OCI-LY7 (cell line): ENCODE measurements at regions not wholly inside any gene's neighbourhood (a gene's known extent, or its start where the extent isn't known, plus 50 kb on each side); places are given as distances from the start of the nearest gene placed in this dataset.

Experiments used
- BruUV-seq: library from RNA; stranded (reverse); fragments of 400-500 nt; replicated peaks from 2 replicates; lab custom pipeline; 2021; lab: Mats Ljungman, UMichigan
- CTCF ChIA-PET: fragments of 300-600 bp; sonication (Branson Sonifier 250); formaldehyde crosslinking; loops from one replicate; lab custom pipeline; 2022; ENCODE audit warnings: antibody characterized with exemption; ENCODE audit not compliant: unreplicated experiment; lab: Charles Lee
- POLR2A ChIA-PET: fragments of 300-600 bp; sonication (Branson Sonifier 250); formaldehyde crosslinking; loops from one replicate; lab custom pipeline; 2022; ENCODE audit warnings: antibody characterized with exemption; lab: Charles Lee
- DNase-seq: peaks from one replicate; pipeline ENCODE4 v3.0.0-alpha.2; 2015; ENCODE audit warnings: low spot score
- H2AFZ ChIP-seq: fragments of 200-600 bp; sonication (generic), shearing (Covaris generic); 2 replicates; pipeline ENCODE4 v1.6.1; 2014; ENCODE audit warnings: mild to moderate bottlenecking, antibody characterized with exemption, low read length, moderate library complexity
- H3K27ac ChIP-seq: fragments of 200-600 bp; sonication (generic); 2 replicates; pipeline ENCODE4 v1.5.1; 2014; ENCODE audit warnings: mixed run types, low read depth, mild to moderate bottlenecking, moderate library complexity, low read length, inconsistent platforms; ENCODE audit not compliant: poor library complexity, severe bottlenecking
- H3K36me3 ChIP-seq: fragments of 200-600 bp; sonication (generic); 2 replicates; pipeline ENCODE4 v1.6.1; 2014; ENCODE audit warnings: mild to moderate bottlenecking, antibody characterized with exemption, low read length, moderate library complexity, mixed read lengths; ENCODE audit not compliant: insufficient read depth
- H3K4me1 ChIP-seq: fragments of 200-600 bp; sonication (generic); 2 replicates; pipeline ENCODE4 v1.5.1; 2014; ENCODE audit warnings: mild to moderate bottlenecking, low read length; ENCODE audit not compliant: insufficient read depth, poor library complexity, severe bottlenecking
- H3K4me2 ChIP-seq: fragments of 200-600 bp; sonication (generic); 2 replicates; pipeline ENCODE4 v1.6.1; 2014; ENCODE audit warnings: mild to moderate bottlenecking, low read length
- H3K4me3 ChIP-seq: fragments of 200-600 bp; sonication (generic); 2 replicates; pipeline ENCODE4 v1.5.1; 2014; ENCODE audit warnings: mild to moderate bottlenecking, low read depth, low read length; ENCODE audit not compliant: poor library complexity, severe bottlenecking
- H3K79me2 ChIP-seq: fragments of 200-600 bp; sonication (generic); 2 replicates; pipeline ENCODE4 v1.6.1; 2016; ENCODE audit warnings: low read depth, mild to moderate bottlenecking, low read length, moderate library complexity, mixed read lengths; ENCODE audit not compliant: insufficient read depth
- H3K9me2 ChIP-seq: fragments of 200-600 bp; sonication (generic); 2 replicates; pipeline ENCODE4 v1.6.1; 2016; ENCODE audit warnings: mild to moderate bottlenecking, low read length, mixed read lengths; ENCODE audit not compliant: insufficient read depth
- H3K9me3 ChIP-seq: fragments of 200-600 bp; sonication (generic); 2 replicates; pipeline ENCODE4 v1.6.1; 2014; ENCODE audit warnings: mild to moderate bottlenecking, mixed run types, low read length, mixed read lengths
- H4K20me1 ChIP-seq: fragments of 200-600 bp; sonication (generic); 2 replicates; pipeline ENCODE4 v1.6.1; 2014; ENCODE audit warnings: mild to moderate bottlenecking, antibody characterized with exemption, low read length, moderate library complexity, mixed read lengths; ENCODE audit not compliant: insufficient read depth
- EZH2phosphoT487 ChIP-seq: fragments of 200-600 bp; sonication (generic); IDR thresholded peaks from 2 replicates; pipeline ENCODE4 v1.6.1; 2018; ENCODE audit warnings: low read depth, borderline replicate concordance, mild to moderate bottlenecking, mixed run types, antibody characterized with exemption, low read length, moderate library complexity, mixed read lengths
- intact Hi-C: fragments of 100-400 bp; cut with micrococcal nuclease; formaldehyde crosslinking; loops from one replicate; pipeline ENCODE4 v1.10.0; 2022; ENCODE audit not compliant: unreplicated experiment
- TF ChIP-seq, protein P1 (sequence below): fragments of 200-600 bp; sonication (generic); conservative IDR thresholded peaks from 2 replicates; pipeline ENCODE4 v1.5.1; 2014; ENCODE audit warnings: mild to moderate bottlenecking, antibody characterized with exemption, low read length, moderate library complexity, mixed read lengths

DNA sequence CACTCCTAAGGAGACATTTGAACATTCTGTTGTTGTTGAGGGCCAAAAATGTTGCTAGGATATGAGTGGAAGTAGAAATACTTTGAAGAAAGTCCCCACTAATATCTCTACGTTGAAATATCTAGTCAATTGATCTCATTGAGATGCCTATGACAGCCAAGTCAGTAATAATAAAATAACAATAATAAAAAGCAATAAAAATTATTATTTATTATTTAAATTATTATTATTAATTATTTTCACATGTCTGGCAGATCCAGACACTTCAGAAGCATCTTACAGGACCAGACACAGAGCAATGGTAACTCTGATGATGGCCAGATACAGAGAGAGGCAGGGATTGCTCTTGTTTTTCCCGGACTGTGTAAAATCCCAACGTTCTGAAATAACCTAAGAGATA is 143.5 kb upstream of the PALMD start:
- no peaks in the 10 kb centered on the region for H3K79me2 ChIP-seq
- H2AFZ ChIP-seq = no peak overlapping the region
- POLR2A ChIA-PET = no interaction called here
- H3K9me3 ChIP-seq = no peaks in the 10 kb centered on the region
- no peaks in the 10 kb centered on the region for H3K9me2 ChIP-seq
- no peak for TF ChIP-seq EZH2phosphoT487
- TF ChIP-seq, protein P1, sequence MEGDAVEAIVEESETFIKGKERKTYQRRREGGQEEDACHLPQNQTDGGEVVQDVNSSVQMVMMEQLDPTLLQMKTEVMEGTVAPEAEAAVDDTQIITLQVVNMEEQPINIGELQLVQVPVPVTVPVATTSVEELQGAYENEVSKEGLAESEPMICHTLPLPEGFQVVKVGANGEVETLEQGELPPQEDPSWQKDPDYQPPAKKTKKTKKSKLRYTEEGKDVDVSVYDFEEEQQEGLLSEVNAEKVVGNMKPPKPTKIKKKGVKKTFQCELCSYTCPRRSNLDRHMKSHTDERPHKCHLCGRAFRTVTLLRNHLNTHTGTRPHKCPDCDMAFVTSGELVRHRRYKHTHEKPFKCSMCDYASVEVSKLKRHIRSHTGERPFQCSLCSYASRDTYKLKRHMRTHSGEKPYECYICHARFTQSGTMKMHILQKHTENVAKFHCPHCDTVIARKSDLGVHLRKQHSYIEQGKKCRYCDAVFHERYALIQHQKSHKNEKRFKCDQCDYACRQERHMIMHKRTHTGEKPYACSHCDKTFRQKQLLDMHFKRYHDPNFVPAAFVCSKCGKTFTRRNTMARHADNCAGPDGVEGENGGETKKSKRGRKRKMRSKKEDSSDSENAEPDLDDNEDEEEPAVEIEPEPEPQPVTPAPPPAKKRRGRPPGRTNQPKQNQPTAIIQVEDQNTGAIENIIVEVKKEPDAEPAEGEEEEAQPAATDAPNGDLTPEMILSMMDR = no peak
- no peaks in the 10 kb centered on the region for H3K36me3 ChIP-seq
- H3K4me3 ChIP-seq = no peak overlapping the region
- BruUV-seq = no TSS peak
- H3K27ac ChIP-seq = no peak overlapping the region
- DNase-seq = no peak
- no peaks in the 10 kb centered on the region for H4K20me1 ChIP-seq
- H3K4me1 ChIP-seq = no peaks in the 10 kb centered on the region
- no peak overlapping the region for H3K4me2 ChIP-seq
- CTCF ChIA-PET = no interaction called here
- intact Hi-C loops = no loop called here

DNA sequence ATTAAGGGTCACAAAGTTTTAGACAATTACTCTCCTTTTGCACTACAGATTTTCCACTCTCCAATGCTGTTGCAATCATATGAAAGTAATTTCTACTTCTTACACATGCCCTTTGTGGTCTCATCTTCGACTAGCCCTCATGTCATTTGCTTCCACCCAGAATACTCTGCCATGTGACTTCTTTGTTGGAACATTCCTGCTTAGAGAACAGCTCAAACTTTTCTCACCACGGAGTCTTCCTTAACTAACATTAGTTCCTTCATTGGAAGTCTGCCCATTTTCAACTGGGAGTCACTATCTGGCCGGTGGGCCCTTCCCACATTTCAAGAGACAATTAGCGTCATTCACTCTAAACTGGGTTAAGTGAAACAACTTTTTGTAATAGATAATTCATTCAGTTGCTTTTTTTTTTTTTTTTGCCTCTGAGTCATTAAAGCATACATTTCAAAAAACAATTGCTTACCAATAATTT is 142.6 kb upstream of the PALMD start:
- H3K4me3 ChIP-seq = no peak overlapping the region
- H3K27ac ChIP-seq = no peak overlapping the region
- CTCF ChIA-PET = no interaction called here
- H3K36me3 ChIP-seq = no peaks in the 10 kb centered on the region
- BruUV-seq = no TSS peak
- no peak for DNase-seq
- H3K4me1 ChIP-seq = no peaks in the 10 kb centered on the region
- no peaks in the 10 kb centered on the region for H3K9me2 ChIP-seq
- no peaks in the 10 kb centered on the region for H3K79me2 ChIP-seq
- intact Hi-C loops = no loop called here
- POLR2A ChIA-PET = interaction anchor here (0.7 to 0.8 kb wide), 2 partner anchors 11 to 31 kb away, joined by 3 read pairs; no protein-coding TSS in a partner anchor
- H4K20me1 ChIP-seq = no peaks in the 10 kb centered on the region
- no peaks in the 10 kb centered on the region for H3K9me3 ChIP-seq
- TF ChIP-seq, protein P1 = no peak
- no peak for TF ChIP-seq EZH2phosphoT487
- H3K4me2 ChIP-seq = no peak overlapping the region
- no peak overlapping the region for H2AFZ ChIP-seq

DNA sequence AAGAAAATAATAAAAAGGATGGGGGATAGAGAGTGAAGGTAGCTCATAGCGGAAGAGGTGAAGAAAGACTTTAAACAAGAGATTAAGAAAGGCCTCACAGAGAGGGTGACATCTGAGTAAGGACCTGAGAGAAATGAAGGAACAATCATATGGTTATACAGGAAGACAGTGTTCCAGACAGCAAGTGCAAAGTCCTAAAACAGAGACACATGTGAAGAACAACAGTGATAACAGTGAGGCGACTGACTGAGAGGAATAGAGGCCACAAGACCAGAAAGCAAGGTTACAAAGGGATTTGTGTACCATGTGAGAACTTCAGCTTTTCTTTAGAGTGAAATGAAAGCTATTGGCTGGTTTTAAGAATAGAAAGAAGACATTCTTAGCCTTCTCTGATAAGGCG is 141.6 kb upstream of the PALMD start:
- Histone ChIP-seq H3K4me3 (no peak overlapping the region), H3K79me2 (no peaks in the 10 kb centered on the region), H4K20me1 (no peaks in the 10 kb centered on the region), H3K9me3 (no peaks in the 10 kb centered on the region), H3K4me2 (no peak overlapping the region), H3K36me3 (no peaks in the 10 kb centered on the region), H3K27ac (no peak overlapping the region), H3K4me1 (no peaks in the 10 kb centered on the region), H2AFZ (no peak overlapping the region), H3K9me2 (no peaks in the 10 kb centered on the region)
- BruUV-seq = no TSS peak
- ChIA-PET POLR2A (no interaction called here), CTCF (no interaction called here)
- intact Hi-C loops = no loop called here
- TF ChIP-seq, protein P1 = no peak
- no peak for TF ChIP-seq EZH2phosphoT487
- DNase-seq = no peak
